ENCODE measurements at regions not wholly inside any gene's neighbourhood (a gene's known extent, or its start where the extent isn't known, plus 50 kb on each side); places are given as distances from the start of the nearest gene placed in this dataset.

DNA sequence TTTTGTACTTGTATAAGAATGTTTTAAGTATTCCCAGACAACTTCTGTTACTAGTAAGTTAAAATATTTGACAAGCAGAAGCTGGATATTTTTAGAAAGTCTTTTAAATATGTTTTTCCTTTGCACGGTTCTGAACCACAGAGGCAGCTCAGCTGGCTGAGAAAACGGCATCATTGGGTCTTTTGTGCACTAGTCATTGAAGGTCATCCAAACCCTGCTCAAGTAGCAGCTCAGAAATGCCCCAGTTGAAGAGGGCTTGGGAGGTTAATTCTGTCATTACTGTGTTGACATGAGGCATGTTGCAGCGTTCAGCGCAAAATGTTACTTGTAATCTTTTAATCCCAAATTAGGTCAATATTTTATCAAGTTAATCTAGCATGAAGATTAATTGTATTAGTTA lies 383.7 kb upstream of the FAM241A start:
- no peaks in the 10 kb centered on the region for H3K9me3 ChIP-seq (ENCODE audit: control insufficient read depth, low read depth, low read length)
- dilution Hi-C loops (cut with MboI; ENCODE audit: extremely low pct_ligation_motif_present, low sequenced_read_pairs), result no loop called here
- H3K27me3 ChIP-seq (ENCODE audit: control insufficient read depth, extremely low read depth, insufficient read depth, low read length), result no peaks in the 10 kb centered on the region
- no peaks in the 10 kb centered on the region for H3K79me2 ChIP-seq (ENCODE audit: control insufficient read depth, insufficient read depth, low read length)
- TF ChIP-seq EZH2 (IDR thresholded peaks at IDR 0.05; ENCODE audit: low read length), result no peak
- TF ChIP-seq, protein P1, sequence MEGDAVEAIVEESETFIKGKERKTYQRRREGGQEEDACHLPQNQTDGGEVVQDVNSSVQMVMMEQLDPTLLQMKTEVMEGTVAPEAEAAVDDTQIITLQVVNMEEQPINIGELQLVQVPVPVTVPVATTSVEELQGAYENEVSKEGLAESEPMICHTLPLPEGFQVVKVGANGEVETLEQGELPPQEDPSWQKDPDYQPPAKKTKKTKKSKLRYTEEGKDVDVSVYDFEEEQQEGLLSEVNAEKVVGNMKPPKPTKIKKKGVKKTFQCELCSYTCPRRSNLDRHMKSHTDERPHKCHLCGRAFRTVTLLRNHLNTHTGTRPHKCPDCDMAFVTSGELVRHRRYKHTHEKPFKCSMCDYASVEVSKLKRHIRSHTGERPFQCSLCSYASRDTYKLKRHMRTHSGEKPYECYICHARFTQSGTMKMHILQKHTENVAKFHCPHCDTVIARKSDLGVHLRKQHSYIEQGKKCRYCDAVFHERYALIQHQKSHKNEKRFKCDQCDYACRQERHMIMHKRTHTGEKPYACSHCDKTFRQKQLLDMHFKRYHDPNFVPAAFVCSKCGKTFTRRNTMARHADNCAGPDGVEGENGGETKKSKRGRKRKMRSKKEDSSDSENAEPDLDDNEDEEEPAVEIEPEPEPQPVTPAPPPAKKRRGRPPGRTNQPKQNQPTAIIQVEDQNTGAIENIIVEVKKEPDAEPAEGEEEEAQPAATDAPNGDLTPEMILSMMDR (optimal IDR thresholded peaks at IDR 0.05 in 1 of 3, IDR thresholded peaks at IDR 0.05 in 1 of 3, conservative IDR thresholded peaks at IDR 0.05 in 1 of 3; ENCODE audit: extremely low read depth in 1 of 3, insufficient read depth in 2 of 3, low read length in 3 of 3), result no peak
- no peaks in the 10 kb centered on the region for H3K36me3 ChIP-seq (ENCODE audit: control insufficient read depth in 2 of 2, extremely low read depth in 1 of 2, insufficient read depth in 2 of 2, low read length in 2 of 2)
- no peaks in the 10 kb centered on the region for H3K9me1 ChIP-seq (ENCODE audit: control insufficient read depth, extremely low read depth, insufficient read depth, low read length)
- H3K4me2 ChIP-seq (ENCODE audit: control insufficient read depth, extremely low read depth, insufficient read depth, low read depth, low read length), result no peak overlapping the region
- no peak overlapping the region for H3K27ac ChIP-seq (ENCODE audit: control insufficient read depth, insufficient read depth, low read length)
- no peaks in the 10 kb centered on the region for H4K20me1 ChIP-seq (ENCODE audit: control insufficient read depth, extremely low read depth, insufficient read depth, low read length)
- DNase-seq (ENCODE audit: low read depth, low spot score) (no peak), FAIRE-seq (no peak)
- no peak overlapping the region for H3K4me3 ChIP-seq (ENCODE audit: control insufficient read depth in 2 of 3, extremely low read depth in 1 of 3, insufficient read depth in 2 of 3, low read depth in 1 of 3, low read length in 3 of 3)
- no peak overlapping the region for H3K9ac ChIP-seq (ENCODE audit: control insufficient read depth, extremely low read depth, insufficient read depth, low read length)
- H2AFZ ChIP-seq (ENCODE audit: control insufficient read depth, low read length), result no peak overlapping the region
- H3K4me1 ChIP-seq (ENCODE audit: control insufficient read depth, extremely low read depth, insufficient read depth, low read length), result no peaks in the 10 kb centered on the region

DNA sequence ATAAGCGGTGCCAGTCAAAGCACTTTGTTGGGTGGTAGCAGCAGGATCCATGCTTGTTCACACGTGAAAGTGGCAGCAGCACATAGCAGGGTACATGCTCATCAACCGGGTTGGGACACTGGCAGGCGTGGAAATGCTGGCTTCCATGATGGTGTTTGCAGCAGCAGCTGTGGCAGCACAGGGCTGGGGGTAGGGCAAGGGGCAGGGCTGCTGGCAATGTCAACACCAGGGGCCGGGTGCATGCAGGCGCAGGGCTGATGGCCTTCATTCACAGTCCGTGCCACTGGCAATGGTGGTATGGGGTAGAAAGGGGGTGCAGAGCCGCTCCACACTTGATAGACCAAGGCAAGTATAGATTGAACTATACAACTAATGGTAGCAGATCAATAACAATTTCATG lies 374.7 kb upstream of the FAM241A start:
- Histone ChIP-seq H3K4me1 (ENCODE audit: control insufficient read depth, extremely low read depth, insufficient read depth, low read length) (no peaks in the 10 kb centered on the region), H3K27me3 (ENCODE audit: control insufficient read depth, extremely low read depth, insufficient read depth, low read length) (no peaks in the 10 kb centered on the region), H3K79me2 (ENCODE audit: control insufficient read depth, insufficient read depth, low read length) (no peaks in the 10 kb centered on the region), H3K36me3 (ENCODE audit: control insufficient read depth in 2 of 2, extremely low read depth in 1 of 2, insufficient read depth in 2 of 2, low read length in 2 of 2) (no peaks in the 10 kb centered on the region), H3K4me3 (ENCODE audit: control insufficient read depth in 2 of 3, extremely low read depth in 1 of 3, insufficient read depth in 2 of 3, low read depth in 1 of 3, low read length in 3 of 3) (no peak overlapping the region), H3K4me2 (ENCODE audit: control insufficient read depth, extremely low read depth, insufficient read depth, low read depth, low read length) (no peak overlapping the region), H2AFZ (ENCODE audit: control insufficient read depth, low read length) (no peak overlapping the region), H4K20me1 (ENCODE audit: control insufficient read depth, extremely low read depth, insufficient read depth, low read length) (no peaks in the 10 kb centered on the region), H3K27ac (ENCODE audit: control insufficient read depth, insufficient read depth, low read length) (no peak overlapping the region), H3K9ac (ENCODE audit: control insufficient read depth, extremely low read depth, insufficient read depth, low read length) (no peak overlapping the region), H3K9me3 (ENCODE audit: control insufficient read depth, low read depth, low read length) (no peaks in the 10 kb centered on the region), H3K9me1 (ENCODE audit: control insufficient read depth, extremely low read depth, insufficient read depth, low read length) (no peaks in the 10 kb centered on the region)
- TF ChIP-seq, protein P1 (optimal IDR thresholded peaks at IDR 0.05 in 1 of 3, IDR thresholded peaks at IDR 0.05 in 1 of 3, conservative IDR thresholded peaks at IDR 0.05 in 1 of 3; ENCODE audit: extremely low read depth in 1 of 3, insufficient read depth in 2 of 3, low read length in 3 of 3), result no peak
- TF ChIP-seq EZH2 (IDR thresholded peaks at IDR 0.05; ENCODE audit: low read length), result no peak
- DNase-seq (ENCODE audit: low read depth, low spot score), result no peak
- FAIRE-seq, result no peak
- dilution Hi-C loops (cut with MboI; ENCODE audit: extremely low pct_ligation_motif_present, low sequenced_read_pairs), result no loop called here

All from keratinocyte (primary cell).